ENCODE measurements at regions not wholly inside any gene's neighbourhood (a gene's known extent, or its start where the extent isn't known, plus 50 kb on each side); places are given as distances from the start of the nearest gene placed in this dataset.

GRCh38 chr13:99911965-99912566, 59.5 kb downstream of the ZIC5 start:
- TF ChIP-seq POLR2AphosphoS5 (IDR thresholded peaks at IDR 0.05; ENCODE audit: low read depth, low read length) (no peak), POLR2A (IDR thresholded peaks at IDR 0.05; ENCODE audit: low read depth, low read length) (no peak), TAF1 (IDR thresholded peaks at IDR 0.05; ENCODE audit: borderline replicate concordance, low read depth, low read length) (no peak)
- DNase-seq (ENCODE audit: insufficient read length), result no peak
- no peak for FAIRE-seq

GRCh38 chr13:99911069-99911964, 60.2 kb downstream of the ZIC5 start:
- FAIRE-seq (no peak), DNase-seq (ENCODE audit: insufficient read length) (no peak)
- TF ChIP-seq TAF1 (IDR thresholded peaks at IDR 0.05; ENCODE audit: borderline replicate concordance, low read depth, low read length) (no peak), POLR2A (IDR thresholded peaks at IDR 0.05; ENCODE audit: low read depth, low read length) (no peak), POLR2AphosphoS5 (IDR thresholded peaks at IDR 0.05; ENCODE audit: low read depth, low read length) (no peak)

GRCh38 chr13:99909836-99910619, 61.5 kb downstream of the ZIC5 start:
- FAIRE-seq (no peak), DNase-seq (ENCODE audit: insufficient read length) (no peak)
- TF ChIP-seq TAF1 (IDR thresholded peaks at IDR 0.05; ENCODE audit: borderline replicate concordance, low read depth, low read length), result no peak
- no peak for TF ChIP-seq POLR2A (IDR thresholded peaks at IDR 0.05; ENCODE audit: low read depth, low read length)
- no peak for TF ChIP-seq POLR2AphosphoS5 (IDR thresholded peaks at IDR 0.05; ENCODE audit: low read depth, low read length)

GRCh38 chr13:99909097-99909835, 62.3 kb downstream of the ZIC5 start:
- TF ChIP-seq POLR2AphosphoS5 (IDR thresholded peaks at IDR 0.05; ENCODE audit: low read depth, low read length), result no peak
- no peak for TF ChIP-seq POLR2A (IDR thresholded peaks at IDR 0.05; ENCODE audit: low read depth, low read length)
- no peak for TF ChIP-seq TAF1 (IDR thresholded peaks at IDR 0.05; ENCODE audit: borderline replicate concordance, low read depth, low read length)
- no peak for FAIRE-seq
- no peak for DNase-seq (ENCODE audit: insufficient read length)

GRCh38 chr13:99908140-99908803, 63.3 kb downstream of the ZIC5 start:
- FAIRE-seq (no peak), DNase-seq (ENCODE audit: insufficient read length) (no peak)
- TF ChIP-seq TAF1 (IDR thresholded peaks at IDR 0.05; ENCODE audit: borderline replicate concordance, low read depth, low read length) (no peak), POLR2A (IDR thresholded peaks at IDR 0.05; ENCODE audit: low read depth, low read length) (no peak)

GRCh38 chr13:99907627-99908026, 63.9 kb downstream of the ZIC5 start:
- DNase-seq (ENCODE audit: insufficient read length) (no peak), FAIRE-seq (no peak)
- no peak for TF ChIP-seq POLR2AphosphoS5 (IDR thresholded peaks at IDR 0.05; ENCODE audit: low read depth, low read length)
- TF ChIP-seq TAF1 (IDR thresholded peaks at IDR 0.05; ENCODE audit: borderline replicate concordance, low read depth, low read length), result no peak
- no peak for TF ChIP-seq POLR2A (IDR thresholded peaks at IDR 0.05; ENCODE audit: low read depth, low read length)

- FAIRE-seq, result no peak
Measured at GRCh38 chr13:99907038-99907437, 64.5 kb downstream of the ZIC5 start.

GRCh38 chr13:99905814-99906213, 65.8 kb downstream of the ZIC5 start:
- no peak for TF ChIP-seq TAF1 (IDR thresholded peaks at IDR 0.05; ENCODE audit: borderline replicate concordance, low read depth, low read length)
- no peak for TF ChIP-seq POLR2A (IDR thresholded peaks at IDR 0.05; ENCODE audit: low read depth, low read length)
- TF ChIP-seq POLR2AphosphoS5 (IDR thresholded peaks at IDR 0.05; ENCODE audit: low read depth, low read length), result no peak
- FAIRE-seq, result no peak
- DNase-seq (ENCODE audit: insufficient read length), result no peak

More at GRCh38 chr13:99907038-99907437, 64.5 kb downstream of the ZIC5 start:
- no peak for TF ChIP-seq POLR2AphosphoS5 (IDR thresholded peaks at IDR 0.05; ENCODE audit: low read depth, low read length)
- no peak for TF ChIP-seq TAF1 (IDR thresholded peaks at IDR 0.05; ENCODE audit: borderline replicate concordance, low read depth, low read length)
- DNase-seq (ENCODE audit: insufficient read length), result no peak

GRCh38 chr13:99905224-99905623, 66.3 kb downstream of the ZIC5 start:
- TF ChIP-seq POLR2AphosphoS5 (IDR thresholded peaks at IDR 0.05; ENCODE audit: low read depth, low read length), result no peak
- TF ChIP-seq POLR2A (IDR thresholded peaks at IDR 0.05; ENCODE audit: low read depth, low read length), result no peak
- TF ChIP-seq TAF1 (IDR thresholded peaks at IDR 0.05; ENCODE audit: borderline replicate concordance, low read depth, low read length), result no peak
- FAIRE-seq, result no peak
- DNase-seq (ENCODE audit: insufficient read length), result no peak

- TF ChIP-seq POLR2AphosphoS5 (IDR thresholded peaks at IDR 0.05; ENCODE audit: low read depth, low read length) (no peak), TAF1 (IDR thresholded peaks at IDR 0.05; ENCODE audit: borderline replicate concordance, low read depth, low read length) (no peak), POLR2A (IDR thresholded peaks at IDR 0.05; ENCODE audit: low read depth, low read length) (no peak)
- DNase-seq (ENCODE audit: insufficient read length) (no peak), FAIRE-seq (no peak)
Measured at GRCh38 chr13:99903140-99903539, 68.4 kb downstream of the ZIC5 start.

All from GM12892 (cell line).